Activated CD4-positive, alpha-beta T cell treated with anti-CD3 and anti-CD28 coated beads, Interleukin-10, Interleukin-2, amounts not matched to agents 100 ng/mL and 50 ng/mL, durations not matched to agents 16 hours and 8 hours (primary cell): ENCODE measurements at regions not wholly inside any gene's neighbourhood (a gene's known extent, or its start where the extent isn't known, plus 50 kb on each side); places are given as distances from the start of the nearest gene placed in this dataset.
"Not testable (repeated sequence)": the region's sequence is repeated elsewhere in the genome, so short reads cannot be mapped to it uniquely, and the experiment has no call there.

Experiments used
- DNase-seq: peaks from one replicate; pipeline ENCODE4 v3.0.0-alpha.2; 2020

GRCh38 chr9:1882711-1883403 is 132.3 kb upstream of the SMARCA2 start:
- DNase-seq = no peak

- DNase-seq = no peak
These were observed 124.9 kb upstream of the SMARCA2 start for GRCh38 chr9:1890201-1890600.

GRCh38 chr9:1890816-1891215 is 124.3 kb upstream of the SMARCA2 start:
- DNase-seq = no peak

DNA sequence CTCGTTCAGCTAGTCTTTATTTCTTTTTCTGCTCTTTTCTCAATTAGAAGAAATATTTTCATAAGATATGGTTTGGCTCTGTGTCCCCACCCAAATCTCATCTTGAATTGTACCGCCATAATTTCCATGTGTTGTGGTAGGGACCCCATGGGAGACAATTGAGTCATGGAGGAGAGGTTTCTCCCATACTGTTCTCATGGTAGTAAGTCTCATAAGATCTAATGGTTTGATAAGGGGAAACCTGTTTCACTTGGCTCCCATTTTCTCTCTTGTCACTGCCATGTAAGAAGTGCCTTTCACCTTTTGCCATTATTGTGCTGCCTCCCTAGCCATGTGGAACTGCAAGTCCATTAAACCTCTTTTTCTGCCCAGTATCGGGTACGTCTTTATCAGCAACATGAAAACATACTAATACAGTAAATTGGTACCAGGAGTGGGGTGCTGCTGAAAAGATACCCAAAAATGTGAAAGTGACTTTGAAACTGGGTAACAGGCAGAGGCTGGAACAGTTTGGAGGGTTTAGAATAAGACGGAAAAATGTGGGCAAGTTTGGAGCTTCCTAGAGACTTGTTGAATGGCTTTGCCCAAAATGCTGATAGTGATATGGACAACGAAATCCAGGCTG is 112.0 kb upstream of the SMARCA2 start:
- DNase-seq = not testable (repeated sequence)

DNA sequence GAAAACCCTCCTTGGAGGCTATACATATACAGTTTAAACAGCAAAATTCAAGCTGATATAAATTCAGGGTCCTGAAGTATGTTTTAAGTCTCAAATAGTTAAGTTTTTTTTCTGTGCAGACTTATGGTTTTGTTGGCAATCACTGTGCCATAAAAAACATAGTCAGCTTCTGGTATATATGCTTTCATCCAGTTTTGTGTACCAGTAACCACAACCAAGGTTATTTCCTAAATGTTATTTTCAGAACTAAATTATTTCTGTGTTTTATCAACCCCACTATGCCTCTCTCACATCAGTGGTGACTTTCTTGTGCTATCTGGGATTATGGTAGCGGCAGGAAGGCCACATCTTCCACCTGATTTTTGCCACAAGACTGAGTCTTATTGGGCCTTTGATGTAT is 107.7 kb upstream of the SMARCA2 start:
- no peak for DNase-seq

DNA sequence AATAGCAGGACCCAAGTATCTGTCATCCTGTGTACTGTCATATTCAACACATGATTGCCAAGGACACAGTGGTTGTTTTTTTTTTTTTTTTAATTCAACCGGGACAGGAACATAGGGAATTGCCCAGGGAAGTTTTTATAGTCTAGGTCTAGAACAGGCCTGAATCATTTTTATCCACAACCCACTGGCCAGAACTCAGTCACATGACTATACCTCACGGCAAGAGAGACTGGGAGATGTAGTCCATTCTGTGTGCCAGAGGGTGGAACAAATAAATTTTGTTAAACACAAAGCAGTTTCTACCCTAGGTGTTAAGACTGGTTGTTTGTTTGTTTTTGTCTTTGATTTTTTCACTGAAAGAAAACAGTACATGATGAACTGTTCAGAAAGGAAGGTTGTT is 105.8 kb upstream of the SMARCA2 start:
- DNase-seq = no peak

DNA sequence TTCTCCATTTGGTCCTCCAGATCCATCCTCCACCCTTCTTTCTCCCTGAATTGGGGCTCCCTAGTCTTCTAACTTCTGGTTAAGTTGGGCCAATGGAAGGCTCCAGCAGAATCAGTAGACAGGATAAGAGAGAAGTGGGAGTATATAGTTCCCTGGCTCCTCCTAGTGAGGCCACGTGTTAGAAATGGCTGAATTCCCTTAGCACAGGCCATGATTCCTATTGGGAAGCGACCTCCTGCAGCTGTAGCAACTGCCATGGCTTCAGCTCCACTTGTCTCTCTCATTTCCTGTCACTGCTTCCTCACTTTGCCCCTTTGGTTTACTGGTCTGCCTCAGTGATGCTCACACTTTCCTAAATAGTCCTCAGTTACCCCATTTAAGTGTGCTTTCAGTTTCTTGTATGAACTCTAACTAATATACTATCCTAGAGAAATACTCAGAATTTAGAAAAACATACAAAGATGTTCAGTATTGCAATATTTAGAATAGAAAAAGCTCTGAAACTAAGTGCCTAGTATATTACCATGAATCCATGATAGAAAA is 104.8 kb upstream of the SMARCA2 start:
- no peak for DNase-seq

GRCh38 chr9:1913631-1914330 is 101.4 kb upstream of the SMARCA2 start:
- no peak for DNase-seq

DNA sequence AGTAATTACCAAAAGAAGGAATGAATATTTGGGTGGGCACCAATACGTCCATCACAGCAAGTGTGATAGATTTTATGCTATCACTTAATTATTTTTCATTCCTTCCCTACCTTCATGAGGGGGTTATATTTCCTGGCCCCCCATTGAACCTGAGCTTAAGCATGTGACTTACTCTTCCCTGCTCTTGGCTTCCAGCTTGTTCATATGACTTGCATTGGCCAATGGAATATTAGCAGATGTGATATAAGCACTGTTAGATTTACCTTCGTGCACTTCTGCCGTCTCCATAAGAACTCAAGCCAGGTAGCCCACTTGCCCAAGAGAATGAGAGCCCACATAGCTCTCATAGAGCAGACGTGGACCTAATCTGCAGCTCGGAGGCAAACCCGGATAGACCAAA is 99.1 kb upstream of the SMARCA2 start:
- no peak for DNase-seq

DNA sequence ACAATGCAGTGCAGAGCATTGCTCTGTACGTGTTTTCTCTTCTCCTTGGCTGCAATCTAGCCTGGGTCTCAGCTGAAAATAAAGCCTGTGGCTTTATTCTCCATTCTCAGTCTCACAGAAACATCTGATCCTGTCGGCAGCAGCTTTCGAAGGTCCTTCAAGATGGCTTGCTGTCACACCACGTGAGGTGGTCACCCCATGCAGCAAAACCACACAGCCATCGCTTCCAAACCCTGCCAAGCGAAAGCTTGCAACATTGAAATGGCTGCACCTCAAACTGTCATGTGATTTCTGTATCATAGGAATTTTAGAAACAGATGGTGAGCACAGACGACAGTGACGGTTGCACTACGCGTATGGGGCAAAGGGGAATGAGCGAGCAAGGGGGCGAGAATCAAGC is 98.5 kb upstream of the SMARCA2 start:
- no peak for DNase-seq

DNA sequence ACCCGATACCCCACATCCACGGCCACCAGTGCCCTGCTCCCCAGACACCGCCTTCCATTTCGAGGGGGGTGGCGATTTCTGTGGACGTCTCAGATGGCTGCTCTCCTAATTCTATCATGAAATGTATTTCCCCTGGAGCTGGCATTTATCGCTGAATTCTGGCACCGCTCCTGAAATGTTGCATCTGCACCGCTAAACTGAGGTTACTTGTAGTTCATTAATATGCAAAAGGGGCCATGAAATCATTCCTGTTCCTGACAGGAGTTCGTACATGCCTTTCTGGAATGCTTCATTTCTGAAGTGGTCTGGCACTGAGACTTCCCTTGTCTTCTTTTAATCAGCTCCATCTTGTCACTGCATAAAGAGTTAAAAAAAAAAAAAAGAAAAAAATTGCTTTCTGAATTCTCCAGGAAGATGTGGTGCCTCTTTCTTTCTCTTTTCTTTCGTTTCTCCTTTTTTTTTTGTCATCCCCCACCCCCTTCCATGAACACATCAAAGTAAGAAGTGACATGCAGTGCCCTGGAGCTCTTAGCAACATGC is 97.7 kb upstream of the SMARCA2 start:
- no peak for DNase-seq

- no peak for DNase-seq
These were observed 97.0 kb upstream of the SMARCA2 start for GRCh38 chr9:1918108-1918507.

DNA sequence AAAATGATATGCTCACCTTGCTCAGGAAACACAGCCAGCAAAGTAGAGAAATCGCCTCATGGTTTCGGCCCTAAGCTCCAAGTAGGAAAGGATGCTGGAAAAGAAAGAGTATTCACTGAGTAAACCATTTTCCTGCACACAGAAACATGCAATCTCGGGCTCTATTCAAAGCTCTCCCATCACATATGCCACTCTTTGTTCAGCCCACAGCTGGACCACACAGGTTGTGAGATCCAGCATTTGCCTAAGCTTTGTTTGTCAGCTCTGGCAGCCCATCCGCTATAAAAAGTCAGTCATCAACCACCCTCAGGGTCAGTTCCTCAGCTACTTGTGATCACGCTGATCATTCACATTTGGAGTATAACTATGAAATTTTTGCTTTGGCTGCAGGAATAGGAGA is 96.5 kb upstream of the SMARCA2 start:
- DNase-seq = no peak

- no peak for DNase-seq
These were observed 95.9 kb upstream of the SMARCA2 start for GRCh38 chr9:1919229-1919628.

DNA sequence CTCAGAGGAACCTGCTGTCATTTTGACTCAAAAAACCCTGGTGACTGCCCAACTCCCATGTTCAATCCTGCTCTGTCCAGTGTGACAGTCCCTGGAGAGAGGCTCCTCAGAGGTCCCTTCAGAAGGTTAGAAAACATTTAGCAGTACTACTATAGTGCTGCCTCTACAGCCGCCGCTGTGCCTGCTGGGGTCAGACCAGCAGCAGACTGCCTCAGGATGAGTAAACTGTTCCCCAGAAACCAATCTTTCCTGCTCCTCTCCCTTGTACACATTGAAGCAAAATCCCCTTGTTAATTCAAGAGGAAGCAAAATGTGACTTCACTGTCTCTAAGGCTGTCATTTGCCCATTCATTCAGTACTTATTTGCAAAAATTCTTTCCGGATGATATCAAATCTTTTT is 94.8 kb upstream of the SMARCA2 start:
- DNase-seq = no peak

- DNase-seq = no peak
These were observed 93.1 kb upstream of the SMARCA2 start for GRCh38 chr9:1922026-1922425.

GRCh38 chr9:1927546-1927945 is 87.6 kb upstream of the SMARCA2 start:
- DNase-seq = no peak

DNA sequence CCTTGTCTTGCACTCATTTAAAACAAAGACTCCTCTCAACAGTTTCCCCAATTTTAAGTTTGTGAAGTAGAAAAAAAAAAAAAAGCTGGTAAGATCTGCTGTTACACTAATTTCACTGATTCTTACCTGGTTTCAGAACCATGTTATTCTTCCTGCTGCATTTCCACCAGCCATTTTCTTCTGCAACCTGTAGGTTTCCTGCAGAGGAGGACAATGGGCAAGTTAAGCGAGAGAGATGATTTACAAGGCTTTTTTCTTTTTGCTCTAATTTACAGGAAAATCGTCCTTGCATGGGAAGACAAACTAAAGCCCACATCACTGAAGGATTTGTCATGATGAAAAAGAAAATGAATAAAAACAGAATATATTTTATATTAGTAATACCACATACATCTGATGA is 86.0 kb upstream of the SMARCA2 start:
- no peak for DNase-seq

DNA sequence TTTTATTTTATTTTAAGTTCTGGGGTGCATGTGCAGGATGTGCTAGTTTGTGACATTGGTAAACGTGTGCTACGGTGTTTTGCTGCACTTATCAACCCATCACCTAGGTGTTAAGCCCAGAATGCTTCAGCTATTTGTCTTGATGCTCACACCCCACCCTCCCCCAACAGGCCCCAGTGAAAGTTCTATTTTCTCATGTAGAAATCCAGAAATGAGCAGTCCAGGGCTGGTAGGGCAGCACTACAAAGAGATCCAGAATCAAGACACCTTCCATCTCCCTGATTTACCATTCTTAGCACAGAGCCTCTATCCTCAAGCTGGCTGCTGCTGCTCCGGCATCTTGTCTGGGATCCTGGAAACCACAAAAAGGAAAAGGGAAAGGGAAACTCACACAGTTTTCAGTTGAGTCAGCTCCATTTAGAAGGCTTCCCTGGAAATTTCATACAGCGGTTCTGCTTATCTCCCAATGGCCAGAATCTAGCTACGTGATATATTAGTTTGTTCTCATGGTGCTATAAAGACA is 85.4 kb upstream of the SMARCA2 start:
- peak; percentile 57 for DNase-seq

DNA sequence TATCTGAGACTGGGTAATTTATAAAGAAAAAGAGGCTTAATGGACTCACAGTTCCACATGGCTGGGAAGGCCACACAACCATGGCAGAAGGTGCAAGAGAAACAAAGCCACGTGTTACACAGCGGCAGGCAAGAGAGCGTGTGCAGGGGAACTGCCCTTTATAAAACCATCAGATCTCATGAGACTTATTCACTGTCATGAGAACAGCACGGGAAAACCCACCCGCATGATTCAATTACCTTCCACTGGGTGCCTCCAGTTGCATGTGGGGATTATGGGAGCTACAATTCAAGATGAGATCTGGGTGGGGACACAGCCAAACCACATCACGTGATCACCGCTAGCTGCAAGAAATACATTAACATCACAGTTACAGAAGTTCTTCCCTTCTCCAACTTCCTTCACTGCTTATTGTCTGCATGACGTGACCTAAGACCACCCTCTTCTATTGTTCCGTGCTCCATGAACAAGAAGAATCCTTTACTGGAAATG is 84.9 kb upstream of the SMARCA2 start:
- not testable (repeated sequence) for DNase-seq

DNA sequence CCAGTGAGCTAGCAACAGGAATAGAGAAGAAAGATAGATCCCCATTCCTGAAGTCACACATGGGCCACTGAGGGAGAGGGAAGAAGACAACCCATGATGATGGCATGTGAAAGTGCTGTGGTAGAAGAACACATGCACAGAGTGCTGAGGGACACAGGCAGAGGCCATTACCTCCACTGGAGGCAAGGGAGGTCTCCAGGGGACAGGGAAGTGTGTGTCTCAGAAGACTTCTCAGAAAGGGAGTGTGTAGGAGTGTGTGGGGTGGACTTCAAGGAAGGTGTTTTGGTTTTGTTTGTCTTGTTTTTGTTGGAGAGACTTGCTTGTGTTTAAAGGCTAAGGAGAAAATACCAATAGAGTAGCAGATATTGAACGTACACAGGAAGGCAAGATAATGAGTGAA is 77.0 kb upstream of the SMARCA2 start:
- no peak for DNase-seq

DNA sequence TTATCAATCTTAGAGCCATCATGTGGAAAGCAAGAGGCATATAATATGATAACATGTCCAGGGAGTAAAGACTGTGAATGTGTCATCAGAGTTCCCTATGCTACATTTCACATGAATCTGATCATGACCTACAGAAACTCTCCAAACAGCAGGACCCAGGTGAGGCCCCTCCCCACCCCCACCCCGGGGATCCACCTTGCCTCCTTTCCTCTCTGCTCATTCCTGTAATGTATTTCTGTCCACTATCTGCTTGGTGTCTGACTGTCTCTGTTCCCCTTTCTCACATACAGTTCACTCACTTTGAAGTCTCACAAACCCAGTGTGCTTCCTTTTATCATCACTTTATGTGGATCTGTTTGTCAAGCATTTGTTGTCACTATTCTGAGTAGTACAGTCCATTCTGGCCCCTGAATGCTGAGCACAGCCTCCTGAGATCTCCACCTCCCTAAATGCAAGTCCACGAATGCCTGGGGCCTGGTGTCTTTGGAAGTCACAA is 76.4 kb upstream of the SMARCA2 start:
- no peak for DNase-seq

GRCh38 chr9:1939466-1939865 is 75.7 kb upstream of the SMARCA2 start:
- DNase-seq = no peak
